ENCODE measurements at regions not wholly inside any gene's neighbourhood (a gene's known extent, or its start where the extent isn't known, plus 50 kb on each side); places are given as distances from the start of the nearest gene placed in this dataset.

DNA sequence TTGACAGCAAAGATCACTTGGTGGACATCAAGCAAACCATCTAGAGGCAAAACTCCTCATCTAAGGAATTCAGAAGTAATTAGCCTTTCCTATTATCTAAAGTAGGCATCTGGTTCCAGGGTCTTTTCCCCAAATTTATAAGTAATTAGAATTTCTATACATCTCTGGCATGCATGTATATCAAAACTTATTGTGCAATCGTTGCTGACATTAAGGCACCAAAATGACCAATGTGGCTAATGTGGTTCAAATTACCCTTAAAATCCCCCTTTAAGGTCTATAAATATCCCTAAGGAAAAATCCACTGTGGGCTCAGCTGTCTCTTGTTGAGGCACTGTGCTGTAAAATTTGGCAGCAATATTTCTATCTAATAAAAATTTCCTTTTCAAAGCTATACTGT, 695.9 kb upstream of the LRRTM4 start:
- no peaks in the 10 kb centered on the region for H3K27me3 Mint-ChIP-seq (ENCODE audit: insufficient read depth)
- H3K36me3 Mint-ChIP-seq (ENCODE audit: low read depth): no peaks in the 10 kb centered on the region
- no peaks in the 10 kb centered on the region for H3K4me1 ChIP-seq (ENCODE audit: control insufficient read depth, insufficient read depth, low read length)
- no peaks in the 10 kb centered on the region for H3K4me1 Mint-ChIP-seq
- TF ChIP-seq, protein P1, sequence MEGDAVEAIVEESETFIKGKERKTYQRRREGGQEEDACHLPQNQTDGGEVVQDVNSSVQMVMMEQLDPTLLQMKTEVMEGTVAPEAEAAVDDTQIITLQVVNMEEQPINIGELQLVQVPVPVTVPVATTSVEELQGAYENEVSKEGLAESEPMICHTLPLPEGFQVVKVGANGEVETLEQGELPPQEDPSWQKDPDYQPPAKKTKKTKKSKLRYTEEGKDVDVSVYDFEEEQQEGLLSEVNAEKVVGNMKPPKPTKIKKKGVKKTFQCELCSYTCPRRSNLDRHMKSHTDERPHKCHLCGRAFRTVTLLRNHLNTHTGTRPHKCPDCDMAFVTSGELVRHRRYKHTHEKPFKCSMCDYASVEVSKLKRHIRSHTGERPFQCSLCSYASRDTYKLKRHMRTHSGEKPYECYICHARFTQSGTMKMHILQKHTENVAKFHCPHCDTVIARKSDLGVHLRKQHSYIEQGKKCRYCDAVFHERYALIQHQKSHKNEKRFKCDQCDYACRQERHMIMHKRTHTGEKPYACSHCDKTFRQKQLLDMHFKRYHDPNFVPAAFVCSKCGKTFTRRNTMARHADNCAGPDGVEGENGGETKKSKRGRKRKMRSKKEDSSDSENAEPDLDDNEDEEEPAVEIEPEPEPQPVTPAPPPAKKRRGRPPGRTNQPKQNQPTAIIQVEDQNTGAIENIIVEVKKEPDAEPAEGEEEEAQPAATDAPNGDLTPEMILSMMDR (conservative IDR thresholded peaks at IDR 0.05): no peak
- H3K27ac Mint-ChIP-seq: no peak overlapping the region
- H3K9me3 ChIP-seq (ENCODE audit: control insufficient read depth, low read length): no peaks in the 10 kb centered on the region
- H3K9ac ChIP-seq (ENCODE audit: extremely low read depth, low read length, poor library complexity, severe bottlenecking): no peak overlapping the region
- H3K9me3 Mint-ChIP-seq: no peaks in the 10 kb centered on the region
- H3K27ac ChIP-seq (ENCODE audit: low read depth, low read length): no peak overlapping the region
- no peak overlapping the region for H3K4me3 ChIP-seq (ENCODE audit: low read length)
- WGBS, 2 experiments (ENCODE audit: insufficient coverage in 1 of 2, insufficient read length in 1 of 2): 87% methylated on average over 1 of the region's 1 CpG; no CpG with 5 or more reads in 1 of the 2 experiments
- DNase-seq: no peak
- H3K4me3 Mint-ChIP-seq: no peak overlapping the region
- no peaks in the 10 kb centered on the region for H3K36me3 ChIP-seq (ENCODE audit: control insufficient read depth, insufficient read depth, low read length)
- H3K27me3 ChIP-seq (ENCODE audit: control insufficient read depth, insufficient read depth, low read length, poor library complexity, severe bottlenecking): no peaks in the 10 kb centered on the region

DNA sequence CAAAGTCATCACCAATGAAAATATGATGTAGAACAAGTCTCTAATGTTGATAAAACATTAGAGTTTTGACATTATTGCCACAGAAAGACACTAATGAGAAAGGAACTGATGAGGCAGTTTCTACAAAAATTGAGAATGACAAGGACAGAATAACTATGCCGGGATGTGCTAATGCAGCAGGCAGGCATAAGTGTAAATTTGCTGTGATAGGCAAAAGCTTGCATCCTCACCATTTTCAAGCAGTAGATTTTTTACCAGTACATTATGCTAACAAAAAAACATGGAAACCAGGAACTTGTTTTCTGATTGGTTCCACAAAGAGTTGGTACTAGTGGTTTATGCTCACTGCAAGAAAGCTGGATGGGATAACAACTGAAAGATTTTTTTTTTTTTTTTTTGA, 715.5 kb upstream of the LRRTM4 start:
- Histone ChIP-seq H3K36me3 (ENCODE audit: control insufficient read depth, insufficient read depth, low read length) (no peaks in the 10 kb centered on the region), H3K4me1 (ENCODE audit: control insufficient read depth, insufficient read depth, low read length) (no peaks in the 10 kb centered on the region), H3K27me3 (ENCODE audit: control insufficient read depth, insufficient read depth, low read length, poor library complexity, severe bottlenecking) (no peaks in the 10 kb centered on the region), H3K9me3 (ENCODE audit: control insufficient read depth, low read length) (no peaks in the 10 kb centered on the region), H3K9ac (ENCODE audit: extremely low read depth, low read length, poor library complexity, severe bottlenecking) (no peak overlapping the region), H3K4me3 (ENCODE audit: low read length) (no peak overlapping the region), H3K27ac (ENCODE audit: low read depth, low read length) (no peak overlapping the region)
- Mint-ChIP-seq H3K4me3 (no peak overlapping the region), H3K4me1 (no peaks in the 10 kb centered on the region), H3K27ac (no peak overlapping the region), H3K9me3 (no peaks in the 10 kb centered on the region), H3K36me3 (ENCODE audit: low read depth) (no peaks in the 10 kb centered on the region), H3K27me3 (ENCODE audit: insufficient read depth) (no peaks in the 10 kb centered on the region)
- DNase-seq: no peak
- TF ChIP-seq, protein P1 (conservative IDR thresholded peaks at IDR 0.05): no peak
- 100% methylated on average over 1 of the region's 1 CpG; no CpG with 5 or more reads in 1 of the 2 experiments for WGBS, 2 experiments (ENCODE audit: insufficient coverage in 1 of 2, insufficient read length in 1 of 2)

DNA sequence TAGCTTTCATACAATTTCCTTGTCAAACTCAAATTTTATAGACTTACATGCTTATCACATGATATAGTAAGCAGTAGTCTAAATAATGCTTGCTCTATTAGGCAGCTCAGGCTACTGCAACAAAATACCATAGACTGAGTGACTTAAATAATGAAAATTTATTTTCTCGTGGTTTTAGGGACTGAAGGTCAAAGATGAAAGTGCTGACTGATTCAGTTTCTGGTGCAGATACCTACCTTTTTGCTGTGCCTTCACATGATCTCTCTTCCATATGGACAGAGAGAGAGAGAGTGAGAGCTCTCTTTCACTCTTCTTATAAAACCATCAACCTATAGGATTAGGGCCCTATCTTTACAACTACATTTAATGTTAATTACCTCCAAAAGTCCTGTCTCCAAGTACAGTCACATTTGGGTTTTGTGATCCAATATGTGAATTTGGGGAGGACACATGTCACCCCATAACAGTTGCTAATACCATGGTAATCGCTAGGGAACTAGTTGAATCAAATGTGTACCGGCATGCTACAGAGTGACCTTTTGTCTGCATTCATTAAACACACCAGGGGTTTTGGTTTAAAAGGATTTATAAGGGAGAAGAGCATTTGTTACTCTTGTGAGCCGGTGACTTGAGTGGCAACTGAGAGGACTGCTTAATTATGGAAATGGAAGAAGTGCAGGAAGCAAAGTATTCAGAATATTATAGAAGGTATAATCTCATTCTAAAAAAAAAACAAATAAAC, 723.4 kb upstream of the LRRTM4 start:
- Mint-ChIP-seq H3K27me3 (ENCODE audit: insufficient read depth) (no peaks in the 10 kb centered on the region), H3K27ac (no peak overlapping the region), H3K36me3 (ENCODE audit: low read depth) (no peaks in the 10 kb centered on the region)

More for the DNA sequence above, 723.4 kb upstream of the LRRTM4 start:
- Histone ChIP-seq H3K4me3 (ENCODE audit: low read length) (no peak overlapping the region), H3K9ac (ENCODE audit: extremely low read depth, low read length, poor library complexity, severe bottlenecking) (no peak overlapping the region), H3K27ac (ENCODE audit: low read depth, low read length) (peak overlapping the region; percentile 16), H3K27me3 (ENCODE audit: control insufficient read depth, insufficient read depth, low read length, poor library complexity, severe bottlenecking) (no peaks in the 10 kb centered on the region), H3K9me3 (ENCODE audit: control insufficient read depth, low read length) (no peaks in the 10 kb centered on the region), H3K36me3 (ENCODE audit: control insufficient read depth, insufficient read depth, low read length) (no peaks in the 10 kb centered on the region), H3K4me1 (ENCODE audit: control insufficient read depth, insufficient read depth, low read length) (no peaks in the 10 kb centered on the region)
- Mint-ChIP-seq H3K4me3 (no peak overlapping the region), H3K9me3 (peaks cover 18% of the 10 kb centered on the region), H3K4me1 (peaks cover 5% of the 10 kb centered on the region)
- 57% methylated on average over 4 of the region's 4 CpGs; no CpG with 5 or more reads in 1 of the 2 experiments for WGBS, 2 experiments (ENCODE audit: insufficient coverage in 1 of 2, insufficient read length in 1 of 2)
- TF ChIP-seq, protein P1 (conservative IDR thresholded peaks at IDR 0.05): no peak
- no peak for DNase-seq
